T-helper 17 cell (primary cell): ENCODE measurements at regions not wholly inside any gene's neighbourhood (a gene's known extent, or its start where the extent isn't known, plus 50 kb on each side); places are given as distances from the start of the nearest gene placed in this dataset.
"Not testable (repeated sequence)": the region's sequence is repeated elsewhere in the genome, so short reads cannot be mapped to it uniquely, and the experiment has no call there.

Source experiments
- ATAC-seq: fragments of 150-1000 bp; cut with Tn5 transposase; 2 replicates; pipeline ENCODE4 v1.10.0; 2021; ENCODE audit warnings: mild to moderate bottlenecking, moderate library complexity
- DNase-seq, 3 donors: peaks; one replicate each; pipeline versions ENCODE4 v3.0.0 to v3.0.0-alpha.2; 2020 to 2021
- H3K9me3 ChIP-seq: one replicate; pipeline ENCODE4 v1.7.0; 2013; ENCODE audit warnings: low read length, mild to moderate bottlenecking; ENCODE audit not compliant: control insufficient read depth, poor library complexity, severe bottlenecking
- H3K27ac Mint-ChIP-seq: one replicate; pipeline ENCODE4 v1.8.0; 2022; ENCODE audit warnings: mild to moderate bottlenecking, moderate library complexity, mixed read lengths
- H3K27me3 Mint-ChIP-seq: one replicate; pipeline ENCODE4 v1.8.0; 2022; ENCODE audit warnings: mixed read lengths
- H3K36me3 Mint-ChIP-seq: one replicate; pipeline ENCODE4 v1.8.0; 2022; ENCODE audit warnings: low read depth, mixed read lengths
- H3K4me1 Mint-ChIP-seq: one replicate; pipeline ENCODE4 v1.8.0; 2022; ENCODE audit warnings: mild to moderate bottlenecking, mixed read lengths
- H3K4me3 Mint-ChIP-seq: one replicate; pipeline ENCODE4 v1.8.0; 2022; ENCODE audit warnings: mild to moderate bottlenecking, moderate library complexity, mixed read lengths

GRCh38 chr12:88360343-88360742 lies 218.2 kb downstream of the TMTC3 start:
- DNase-seq (no peak), ATAC-seq (no peak)
- no peaks in the 10 kb centered on the region for H3K9me3 ChIP-seq
- no peaks in the 10 kb centered on the region for H3K36me3 Mint-ChIP-seq
- no peaks in the 10 kb centered on the region for H3K4me1 Mint-ChIP-seq
- H3K27ac Mint-ChIP-seq, result no peak overlapping the region
- no peak overlapping the region for H3K4me3 Mint-ChIP-seq
- H3K27me3 Mint-ChIP-seq, result peaks cover 6% of the 10 kb centered on the region

- Mint-ChIP-seq H3K27ac (no peak overlapping the region), H3K4me3 (no peak overlapping the region), H3K36me3 (no peaks in the 10 kb centered on the region), H3K27me3 (peaks cover 6% of the 10 kb centered on the region), H3K4me1 (no peaks in the 10 kb centered on the region)
- no peak for ATAC-seq
- DNase-seq, result no peak
- no peaks in the 10 kb centered on the region for H3K9me3 ChIP-seq
Measured at GRCh38 chr12:88361493-88361892, 218.8 kb downstream of the KITLG start.

- DNase-seq, result no peak
- ATAC-seq, result no peak
- H3K9me3 ChIP-seq, result no peaks in the 10 kb centered on the region
- H3K36me3 Mint-ChIP-seq, result no peaks in the 10 kb centered on the region
- H3K27me3 Mint-ChIP-seq, result peaks cover 6% of the 10 kb centered on the region
- no peak overlapping the region for H3K27ac Mint-ChIP-seq
- no peak overlapping the region for H3K4me3 Mint-ChIP-seq
- no peaks in the 10 kb centered on the region for H3K4me1 Mint-ChIP-seq
Measured at GRCh38 chr12:88362439-88362838, 217.8 kb downstream of the KITLG start.

- Mint-ChIP-seq H3K27ac (no peak overlapping the region), H3K36me3 (no peaks in the 10 kb centered on the region), H3K27me3 (peaks cover 6% of the 10 kb centered on the region), H3K4me3 (no peak overlapping the region), H3K4me1 (no peaks in the 10 kb centered on the region)
- ATAC-seq (no peak), DNase-seq (no peak)
- H3K9me3 ChIP-seq, result no peaks in the 10 kb centered on the region
Measured at GRCh38 chr12:88365403-88365802, 214.9 kb downstream of the KITLG start.

GRCh38 chr12:88366101-88366500 lies 214.2 kb downstream of the KITLG start:
- ATAC-seq (no peak), DNase-seq (no peak)
- Mint-ChIP-seq H3K27ac (no peak overlapping the region), H3K4me3 (no peak overlapping the region), H3K27me3 (peaks cover 6% of the 10 kb centered on the region), H3K4me1 (no peaks in the 10 kb centered on the region), H3K36me3 (no peaks in the 10 kb centered on the region)
- H3K9me3 ChIP-seq, result no peaks in the 10 kb centered on the region

- no peaks in the 10 kb centered on the region for H3K4me1 Mint-ChIP-seq
- H3K9me3 ChIP-seq, result no peaks in the 10 kb centered on the region
- H3K27ac Mint-ChIP-seq, result no peak overlapping the region
- DNase-seq, result no peak
- H3K4me3 Mint-ChIP-seq, result no peak overlapping the region
- no peak for ATAC-seq
- H3K36me3 Mint-ChIP-seq, result no peaks in the 10 kb centered on the region
- H3K27me3 Mint-ChIP-seq, result peaks cover 6% of the 10 kb centered on the region
Measured at GRCh38 chr12:88367231-88367630, 213.0 kb downstream of the KITLG start.

GRCh38 chr12:88368077-88368476 lies 212.2 kb downstream of the KITLG start:
- not testable (repeated sequence) for ATAC-seq, H3K4me3 Mint-ChIP-seq, H3K9me3 ChIP-seq, H3K4me1 Mint-ChIP-seq, H3K27ac Mint-ChIP-seq, DNase-seq, H3K36me3 Mint-ChIP-seq, H3K27me3 Mint-ChIP-seq

GRCh38 chr12:88371416-88372183 lies 208.7 kb downstream of the KITLG start:
- H3K27me3 Mint-ChIP-seq, result no peaks in the 10 kb centered on the region
- H3K4me1 Mint-ChIP-seq, result no peaks in the 10 kb centered on the region
- no peaks in the 10 kb centered on the region for H3K9me3 ChIP-seq
- DNase-seq (no peak), ATAC-seq (no peak)
- H3K36me3 Mint-ChIP-seq, result no peaks in the 10 kb centered on the region
- H3K27ac Mint-ChIP-seq, result no peak overlapping the region
- no peak overlapping the region for H3K4me3 Mint-ChIP-seq

- no peak for ATAC-seq
Measured at GRCh38 chr12:88375306-88376305, 204.7 kb downstream of the KITLG start.

GRCh38 chr12:88377973-88378372 lies 202.3 kb downstream of the KITLG start:
- no peaks in the 10 kb centered on the region for H3K36me3 Mint-ChIP-seq
- H3K27ac Mint-ChIP-seq, result no peak overlapping the region
- ATAC-seq, result no peak
- no peaks in the 10 kb centered on the region for H3K4me1 Mint-ChIP-seq
- no peak overlapping the region for H3K4me3 Mint-ChIP-seq
- no peak for DNase-seq
- no peaks in the 10 kb centered on the region for H3K27me3 Mint-ChIP-seq
- no peaks in the 10 kb centered on the region for H3K9me3 ChIP-seq

More at GRCh38 chr12:88375306-88376305, 204.7 kb downstream of the KITLG start:
- H3K27ac Mint-ChIP-seq, result no peak overlapping the region
- DNase-seq, result no peak
- H3K9me3 ChIP-seq, result no peaks in the 10 kb centered on the region
- no peak overlapping the region for H3K4me3 Mint-ChIP-seq
- no peaks in the 10 kb centered on the region for H3K4me1 Mint-ChIP-seq
- H3K36me3 Mint-ChIP-seq, result no peaks in the 10 kb centered on the region
- no peaks in the 10 kb centered on the region for H3K27me3 Mint-ChIP-seq

- Mint-ChIP-seq H3K36me3 (no peaks in the 10 kb centered on the region), H3K4me3 (no peak overlapping the region), H3K27me3 (peaks cover 2% of the 10 kb centered on the region), H3K27ac (no peak overlapping the region), H3K4me1 (no peaks in the 10 kb centered on the region)
- no peak for ATAC-seq
- no peaks in the 10 kb centered on the region for H3K9me3 ChIP-seq
- DNase-seq, result no peak
Measured at GRCh38 chr12:88381466-88381865, 198.8 kb downstream of the KITLG start.

GRCh38 chr12:88383405-88383804 lies 196.9 kb downstream of the KITLG start:
- Mint-ChIP-seq H3K27ac (no peak overlapping the region), H3K27me3 (peaks cover 6% of the 10 kb centered on the region), H3K36me3 (no peaks in the 10 kb centered on the region), H3K4me3 (no peak overlapping the region), H3K4me1 (no peaks in the 10 kb centered on the region)
- no peaks in the 10 kb centered on the region for H3K9me3 ChIP-seq
- no peak for DNase-seq
- ATAC-seq, result no peak
